ENCODE measurements at regions not wholly inside any gene's neighbourhood (a gene's known extent, or its start where the extent isn't known, plus 50 kb on each side); places are given as distances from the start of the nearest gene placed in this dataset.
"Not testable (repeated sequence)": the region's sequence is repeated elsewhere in the genome, so short reads cannot be mapped to it uniquely, and the experiment has no call there.

DNA sequence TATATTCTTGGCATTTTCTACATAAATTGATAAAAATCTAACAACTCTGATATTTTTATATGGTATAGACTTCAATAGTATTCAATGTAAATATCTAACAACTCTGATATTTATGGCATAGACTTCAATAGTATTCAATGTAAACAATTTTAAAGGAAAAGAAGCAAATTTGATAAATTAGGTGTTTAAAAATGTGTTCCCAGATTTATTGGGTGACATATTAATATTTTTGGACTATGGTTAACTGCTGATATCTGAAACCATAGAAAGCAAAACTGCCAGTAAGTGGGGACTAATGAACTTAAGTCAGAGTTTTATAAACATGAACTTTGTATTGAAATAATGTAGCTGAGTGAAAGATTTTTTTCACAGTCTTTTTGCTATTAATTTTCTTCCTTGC, 1576.0 kb upstream of the DDX18 start:
- in situ Hi-C loops (cut with HindIII; ENCODE audit: low pct_unique_long_range_greater_than_20kb, low sequenced_read_pairs), result no loop called here
- no peak for TF ChIP-seq JUND (IDR thresholded peaks at IDR 0.05; ENCODE audit: low read depth)
- no peak for DNase-seq (ENCODE audit: low read depth in 1 of 2, low spot score in 1 of 2)

DNA sequence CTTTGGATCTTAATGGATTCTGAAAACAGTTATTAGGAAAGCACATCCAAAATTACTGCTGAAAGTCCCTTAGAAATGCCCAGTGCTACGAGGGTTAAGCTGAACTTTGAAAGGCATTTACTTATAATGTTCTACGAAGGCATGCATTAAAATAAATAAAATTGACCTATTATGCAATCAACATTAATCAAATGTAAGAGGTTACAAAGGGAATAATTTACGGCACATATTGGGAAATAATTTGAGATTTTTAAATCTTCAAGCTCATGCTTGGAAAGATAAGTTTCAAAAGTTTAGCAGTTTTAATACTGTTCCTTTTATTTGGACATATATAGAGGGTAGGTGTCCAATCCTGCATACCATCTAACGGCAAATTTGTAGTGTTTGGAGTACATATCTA, 1564.1 kb upstream of the DDX18 start:
- DNase-seq (ENCODE audit: low read depth in 1 of 2, low spot score in 1 of 2), result no peak
- in situ Hi-C loops (cut with HindIII; ENCODE audit: low pct_unique_long_range_greater_than_20kb, low sequenced_read_pairs), result no loop called here
- no peak for TF ChIP-seq JUND (IDR thresholded peaks at IDR 0.05; ENCODE audit: low read depth)

DNA sequence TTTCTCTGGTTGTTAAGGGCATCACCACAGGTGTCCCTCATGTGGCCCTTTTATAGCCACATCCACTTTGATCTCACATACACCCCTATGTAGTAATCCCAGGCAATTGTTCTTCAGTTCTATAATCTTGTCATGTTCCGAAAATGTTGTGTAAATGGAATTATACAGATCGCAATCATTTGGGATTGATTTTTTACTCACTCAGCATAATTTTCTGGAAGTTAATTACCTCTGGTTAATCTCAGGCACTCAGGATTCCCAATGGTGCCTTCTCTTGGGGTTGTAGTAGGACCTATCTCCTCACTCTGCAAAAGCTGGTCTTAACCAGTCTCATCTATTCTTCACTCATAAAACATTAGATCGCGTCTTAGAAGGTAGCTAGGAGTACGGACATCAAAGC, 1549.6 kb upstream of the DDX18 start:
- in situ Hi-C loops (cut with HindIII; ENCODE audit: low pct_unique_long_range_greater_than_20kb, low sequenced_read_pairs), result no loop called here
- TF ChIP-seq JUND (IDR thresholded peaks at IDR 0.05; ENCODE audit: low read depth), result no peak
- no peak for DNase-seq (ENCODE audit: low read depth in 1 of 2, low spot score in 1 of 2)

DNA sequence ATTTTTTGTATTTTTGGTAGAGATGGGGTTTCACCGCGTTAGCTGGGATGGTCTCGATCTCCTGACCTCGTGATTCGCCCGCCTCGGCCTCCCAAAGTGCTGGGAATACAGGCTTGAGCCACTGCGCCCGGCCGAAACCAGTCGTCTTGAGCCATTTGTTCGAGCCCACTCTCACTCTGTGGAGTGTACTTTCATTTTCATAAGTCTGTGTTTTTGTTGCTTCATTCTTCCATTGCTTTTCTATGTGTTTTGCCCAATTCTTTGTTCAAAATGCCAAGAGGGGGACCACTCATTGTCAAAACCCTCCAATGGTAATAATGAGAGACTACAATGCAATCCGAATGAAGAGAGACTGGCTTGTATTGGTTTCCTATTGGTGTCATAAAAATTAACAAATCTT, 1545.5 kb upstream of the DDX18 start:
- in situ Hi-C loops (cut with HindIII; ENCODE audit: low pct_unique_long_range_greater_than_20kb, low sequenced_read_pairs), result no loop called here
- no peak for TF ChIP-seq JUND (IDR thresholded peaks at IDR 0.05; ENCODE audit: low read depth)
- DNase-seq (ENCODE audit: low read depth in 1 of 2, low spot score in 1 of 2), result no peak

DNA sequence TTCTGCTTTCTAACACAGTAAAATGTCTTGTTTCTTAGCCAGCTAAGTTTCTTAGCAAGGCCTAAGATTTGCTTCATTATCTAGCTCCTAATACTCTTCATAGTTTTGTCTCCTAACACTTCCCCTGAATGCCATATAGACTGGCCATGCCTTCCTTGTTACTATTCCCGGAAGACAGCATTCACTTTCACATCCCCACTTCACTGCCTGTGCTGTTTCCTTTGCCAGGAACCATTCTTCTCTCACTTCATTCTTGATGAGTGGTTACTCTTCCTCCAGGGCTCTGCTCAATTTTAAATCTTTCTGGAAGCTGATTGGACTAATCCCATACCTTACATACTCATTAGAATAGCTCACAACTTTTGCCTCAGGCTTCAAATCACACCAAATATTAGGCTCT, 1510.2 kb upstream of the DDX18 start:
- in situ Hi-C loops (cut with HindIII; ENCODE audit: low pct_unique_long_range_greater_than_20kb, low sequenced_read_pairs), result no loop called here
- TF ChIP-seq JUND (IDR thresholded peaks at IDR 0.05; ENCODE audit: low read depth), result no peak

DNA sequence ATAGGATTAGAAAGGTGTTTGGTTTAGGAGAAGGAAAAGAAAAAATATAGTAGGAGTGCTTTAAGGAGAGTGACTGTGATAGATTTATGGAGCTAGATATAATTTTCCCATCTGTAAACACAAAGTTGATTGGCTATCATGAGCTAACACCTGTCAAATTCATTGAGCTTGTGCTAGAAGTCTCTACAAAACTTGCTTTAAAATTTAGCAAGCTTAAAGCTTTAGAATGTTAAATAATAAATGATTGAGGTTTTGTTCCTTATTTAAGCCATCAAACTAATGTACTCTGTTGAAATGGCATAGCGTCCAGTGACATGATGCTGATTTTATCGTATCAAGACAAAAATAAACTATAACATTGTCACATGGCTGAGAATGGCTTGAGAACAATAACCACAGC, 1497.4 kb upstream of the DDX18 start:
- no peak for TF ChIP-seq JUND (IDR thresholded peaks at IDR 0.05; ENCODE audit: low read depth)
- in situ Hi-C loops (cut with HindIII; ENCODE audit: low pct_unique_long_range_greater_than_20kb, low sequenced_read_pairs), result no loop called here
- no peak for DNase-seq (ENCODE audit: low read depth in 1 of 2, low spot score in 1 of 2)

More for the DNA sequence above, 1510.2 kb upstream of the DDX18 start:
- DNase-seq (ENCODE audit: low read depth in 1 of 2, low spot score in 1 of 2), result no peak

DNA sequence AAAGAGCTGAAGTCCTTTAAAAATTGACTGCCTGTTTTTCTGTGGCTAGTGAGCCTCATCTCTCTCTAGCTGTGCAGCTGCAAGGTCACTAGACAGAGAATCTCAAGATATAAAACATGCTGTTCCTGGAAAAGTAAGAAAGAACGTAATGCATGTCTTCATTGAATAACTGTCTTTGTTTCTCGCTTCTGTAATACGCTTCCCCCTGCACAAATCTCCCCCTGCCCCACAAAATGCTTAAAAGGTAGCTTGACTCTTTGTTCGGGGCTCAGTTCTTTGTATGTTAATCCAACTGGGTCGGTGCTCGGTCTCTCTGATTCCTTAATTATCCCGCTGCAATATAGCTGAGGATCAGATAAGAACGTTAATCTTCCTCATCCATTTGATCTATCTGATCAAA, 1495.9 kb upstream of the DDX18 start:
- in situ Hi-C loops (cut with HindIII; ENCODE audit: low pct_unique_long_range_greater_than_20kb, low sequenced_read_pairs); DNase-seq (ENCODE audit: low read depth in 1 of 2, low spot score in 1 of 2): not testable (repeated sequence)

DNA sequence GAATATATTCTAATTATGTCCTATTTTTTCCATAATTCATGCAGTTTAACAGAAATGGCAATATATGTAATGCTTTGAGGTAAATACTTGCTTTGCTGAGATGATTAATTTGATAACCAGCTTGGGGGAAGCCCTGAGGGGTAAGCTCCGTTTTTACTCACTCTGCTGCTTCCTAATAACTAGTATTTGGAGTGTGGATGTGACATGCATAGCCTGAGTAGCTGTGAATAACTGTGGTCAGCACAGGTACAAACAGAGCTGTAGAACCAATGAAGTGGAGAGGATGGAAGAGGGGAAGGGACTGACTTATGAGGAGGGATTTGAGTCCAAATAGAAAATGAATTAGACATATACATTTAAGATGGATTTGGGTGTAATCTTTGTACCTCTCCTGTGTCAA, 1495.5 kb upstream of the DDX18 start:
- DNase-seq (ENCODE audit: low read depth in 1 of 2, low spot score in 1 of 2), result no peak
- in situ Hi-C loops (cut with HindIII; ENCODE audit: low pct_unique_long_range_greater_than_20kb, low sequenced_read_pairs), result no loop called here
- no peak for TF ChIP-seq JUND (IDR thresholded peaks at IDR 0.05; ENCODE audit: low read depth)

DNA sequence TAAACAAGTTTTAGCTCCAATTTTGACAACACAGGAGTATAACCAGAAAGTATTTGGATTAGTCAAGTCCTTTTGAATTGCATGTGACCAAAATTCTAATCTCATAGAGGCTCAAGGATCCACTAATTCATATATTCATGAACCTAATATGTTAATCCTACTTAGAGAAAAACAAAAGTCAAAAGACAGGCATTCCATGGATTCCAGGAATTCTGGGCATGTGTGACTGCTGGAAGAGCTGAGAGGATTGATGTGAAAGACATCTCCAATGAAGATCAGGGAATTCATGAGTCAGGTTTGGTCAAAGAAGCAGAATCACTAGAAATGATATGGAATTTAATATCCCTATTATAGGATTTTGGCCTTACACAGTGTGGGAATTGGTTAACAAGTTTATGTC, 1494.6 kb upstream of the DDX18 start:
- no peak for TF ChIP-seq JUND (IDR thresholded peaks at IDR 0.05; ENCODE audit: low read depth)
- in situ Hi-C loops (cut with HindIII; ENCODE audit: low pct_unique_long_range_greater_than_20kb, low sequenced_read_pairs), result no loop called here
- no peak for DNase-seq (ENCODE audit: low read depth in 1 of 2, low spot score in 1 of 2)

DNA sequence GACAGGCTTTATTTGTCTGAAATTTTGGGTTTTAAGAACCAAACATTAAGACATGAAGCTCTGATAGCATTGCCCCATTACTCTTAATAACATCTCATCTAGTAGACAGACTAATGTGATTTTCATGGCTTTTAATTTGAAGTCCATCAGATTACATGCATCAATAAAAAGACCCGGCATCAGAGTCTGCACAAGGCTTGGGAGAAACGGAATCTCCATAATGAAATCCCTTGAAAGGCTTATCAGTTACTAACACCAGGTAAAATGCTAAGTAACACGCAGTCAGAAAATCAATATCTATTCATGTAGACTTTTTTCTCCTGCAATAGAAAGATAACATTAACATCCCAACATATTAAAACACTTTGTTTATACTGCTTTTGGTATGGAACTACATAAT, 1485.2 kb upstream of the DDX18 start:
- DNase-seq (ENCODE audit: low read depth in 1 of 2, low spot score in 1 of 2), result no peak
- no peak for TF ChIP-seq JUND (IDR thresholded peaks at IDR 0.05; ENCODE audit: low read depth)
- in situ Hi-C loops (cut with HindIII; ENCODE audit: low pct_unique_long_range_greater_than_20kb, low sequenced_read_pairs), result no loop called here

DNA sequence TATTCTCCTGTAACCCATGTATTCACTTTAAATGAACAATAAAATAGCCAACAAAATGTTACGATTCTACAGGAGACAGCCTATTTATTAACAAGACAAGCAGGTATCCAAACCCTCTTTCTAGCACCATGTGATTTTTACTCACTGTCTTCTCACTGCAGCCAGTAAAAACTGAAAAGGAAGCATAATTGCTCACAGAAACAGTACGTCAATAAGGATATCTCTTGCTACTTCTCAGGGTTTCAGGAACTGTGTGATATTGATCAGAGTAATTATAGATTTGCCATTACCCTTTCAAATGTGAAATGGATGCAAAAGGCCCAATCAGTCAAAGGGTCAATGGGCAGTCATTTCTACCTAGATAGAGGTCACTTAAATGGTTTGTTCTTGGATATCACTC, 1473.8 kb upstream of the DDX18 start:
- no peak for DNase-seq (ENCODE audit: low read depth in 1 of 2, low spot score in 1 of 2)
- no peak for TF ChIP-seq JUND (IDR thresholded peaks at IDR 0.05; ENCODE audit: low read depth)
- in situ Hi-C loops (cut with HindIII; ENCODE audit: low pct_unique_long_range_greater_than_20kb, low sequenced_read_pairs), result no loop called here

DNA sequence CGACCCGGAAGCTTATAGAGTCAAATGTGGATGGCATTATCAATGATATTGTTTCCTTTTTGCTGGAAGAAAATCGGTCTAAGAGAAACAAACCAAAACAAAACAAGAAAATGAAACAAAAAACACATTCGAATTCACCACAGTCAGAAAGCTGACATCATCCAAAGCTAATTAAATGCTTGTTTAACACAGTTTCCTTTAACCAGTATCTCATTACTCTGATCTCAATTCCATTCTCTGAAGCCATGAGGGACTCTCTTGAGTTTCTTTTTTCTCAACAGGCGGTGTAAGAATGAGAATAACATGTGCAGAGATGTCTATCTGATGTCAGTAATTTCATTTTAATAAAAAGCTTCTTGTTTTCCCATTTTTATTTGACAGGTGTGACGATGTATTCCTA, 1448.3 kb upstream of the DDX18 start:
- no peak for TF ChIP-seq JUND (IDR thresholded peaks at IDR 0.05; ENCODE audit: low read depth)
- in situ Hi-C loops (cut with HindIII; ENCODE audit: low pct_unique_long_range_greater_than_20kb, low sequenced_read_pairs), result no loop called here
- no peak for DNase-seq (ENCODE audit: low read depth in 1 of 2, low spot score in 1 of 2)

DNA sequence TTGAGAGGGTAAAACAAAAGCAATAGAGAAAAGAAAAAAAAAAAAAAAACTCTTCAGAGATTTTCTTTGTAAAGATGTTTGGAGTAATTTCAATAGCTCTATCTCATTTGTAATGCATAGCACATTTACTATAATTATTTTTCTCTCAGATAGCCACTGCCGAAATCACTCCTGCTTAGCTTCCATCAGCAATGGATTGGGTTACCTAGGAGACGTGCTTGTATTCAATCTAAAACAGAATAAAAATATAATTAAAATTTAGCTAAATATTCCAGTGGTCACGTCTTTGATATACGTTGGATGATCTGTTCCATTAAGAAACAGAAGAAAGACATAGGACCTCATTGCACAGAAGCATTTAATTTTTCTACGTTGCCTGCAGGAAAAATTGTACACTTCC, 1435.7 kb upstream of the DDX18 start:
- TF ChIP-seq JUND (IDR thresholded peaks at IDR 0.05; ENCODE audit: low read depth), result no peak
- in situ Hi-C loops (cut with HindIII; ENCODE audit: low pct_unique_long_range_greater_than_20kb, low sequenced_read_pairs), result no loop called here
- no peak for DNase-seq (ENCODE audit: low read depth in 1 of 2, low spot score in 1 of 2)

DNA sequence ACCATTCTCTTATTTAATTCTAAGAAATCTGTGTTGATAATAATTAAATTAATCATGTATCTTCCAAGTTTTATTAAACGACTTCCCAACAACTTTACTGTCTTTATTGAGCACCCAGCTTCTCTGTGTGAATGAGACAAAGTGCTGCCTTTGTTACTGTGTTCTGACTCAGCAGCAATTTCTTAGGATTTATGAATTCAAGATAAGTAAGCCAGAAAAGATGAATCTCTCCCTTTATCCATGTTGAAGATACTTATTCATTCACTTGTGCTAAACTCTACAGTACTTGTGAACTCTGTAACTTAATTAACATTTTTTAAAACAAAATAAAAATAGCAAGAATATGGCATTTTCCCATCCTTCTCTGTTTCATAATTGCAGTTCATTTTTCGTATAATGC, 1403.3 kb upstream of the DDX18 start:
- in situ Hi-C loops (cut with HindIII; ENCODE audit: low pct_unique_long_range_greater_than_20kb, low sequenced_read_pairs), result no loop called here
- no peak for DNase-seq (ENCODE audit: low read depth in 1 of 2, low spot score in 1 of 2)
- TF ChIP-seq JUND (IDR thresholded peaks at IDR 0.05; ENCODE audit: low read depth), result no peak

DNA sequence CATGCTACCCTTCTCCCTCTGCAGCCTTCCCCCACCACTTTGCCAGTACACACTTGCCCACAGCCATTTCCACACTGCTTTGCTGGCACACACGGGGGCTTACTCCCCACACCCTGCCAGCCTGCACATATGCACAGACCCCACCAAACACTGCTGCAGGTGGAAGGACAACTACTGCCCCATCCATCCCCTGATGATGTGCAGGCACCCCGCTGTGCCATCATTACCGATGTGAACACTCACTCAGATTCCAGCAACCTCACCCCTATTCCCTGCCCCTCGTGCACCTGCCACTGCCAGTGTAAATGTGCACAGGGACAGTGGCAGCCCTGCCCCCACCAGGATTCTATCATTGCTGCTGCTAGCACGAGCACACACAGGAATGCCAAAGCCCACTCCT, 1400.8 kb upstream of the DDX18 start:
- no peak for DNase-seq (ENCODE audit: low read depth in 1 of 2, low spot score in 1 of 2)
- in situ Hi-C loops (cut with HindIII; ENCODE audit: low pct_unique_long_range_greater_than_20kb, low sequenced_read_pairs), result no loop called here
- TF ChIP-seq JUND (IDR thresholded peaks at IDR 0.05; ENCODE audit: low read depth), result no peak
